Smooth muscle cell (in vitro differentiated cells): ENCODE measurements at regions not wholly inside any gene's neighbourhood (a gene's known extent, or its start where the extent isn't known, plus 50 kb on each side); places are given as distances from the start of the nearest gene placed in this dataset.

Experiments
- DNase-seq: peaks from one replicate; lab custom pipeline; 2025; ENCODE audit not compliant: unreplicated experiment; lab: John Stamatoyannopoulos, UW
- H2AFZ ChIP-seq: fragments of 200-600 bp; sonication (generic); 2 replicates; pipeline ENCODE4 v1.6.0; 2016; ENCODE audit warnings: antibody characterized with exemption, low read depth, mild to moderate bottlenecking
- H3F3A ChIP-seq: fragments of 200-600 bp; sonication (generic); 2 replicates; pipeline ENCODE4 v1.6.0; 2017; ENCODE audit warnings: antibody characterized with exemption, low read depth
- H3K27ac ChIP-seq: fragments of 200-600 bp; sonication (generic); 2 replicates; pipeline ENCODE4 v1.5.1; 2016; ENCODE audit warnings: low read depth, mild to moderate bottlenecking
- H3K27me3 ChIP-seq: fragments of 200-600 bp; sonication (generic); 2 replicates; pipeline ENCODE4 v1.6.1; 2016; ENCODE audit warnings: low read depth, mild to moderate bottlenecking
- H3K36me3 ChIP-seq: fragments of 200-600 bp; sonication (generic); 2 replicates; pipeline ENCODE4 v1.5.1; 2016; ENCODE audit warnings: low read depth
- H3K4me1 ChIP-seq: fragments of 200-600 bp; sonication (generic); 2 replicates; pipeline ENCODE4 v1.5.1; 2016; ENCODE audit warnings: low read depth
- H3K4me2 ChIP-seq: fragments of 200-600 bp; sonication (generic); 2 replicates; pipeline ENCODE4 v1.6.0; 2016; ENCODE audit warnings: mild to moderate bottlenecking
- H3K4me3 ChIP-seq: fragments of 200-600 bp; sonication (generic); 2 replicates; pipeline ENCODE4 v1.5.1; 2016; ENCODE audit warnings: mild to moderate bottlenecking
- H3K79me2 ChIP-seq: fragments of 200-600 bp; sonication (generic); 2 replicates; pipeline ENCODE4 v1.6.0; 2016; ENCODE audit warnings: low read depth, mild to moderate bottlenecking
- H3K9ac ChIP-seq: fragments of 200-600 bp; sonication (generic); 2 replicates; pipeline ENCODE4 v1.6.0; 2016; ENCODE audit warnings: low read depth
- H3K9me3 ChIP-seq: fragments of 200-600 bp; sonication (generic); replicated peaks from 2 replicates; pipeline ENCODE4 v1.5.1; 2016; ENCODE audit warnings: low read depth
- H4K20me1 ChIP-seq: fragments of 200-600 bp; sonication (generic); 2 replicates; pipeline ENCODE4 v1.6.0; 2016; ENCODE audit warnings: low read depth
- WGBS: methylation state at CpG from one replicate; pipeline ENCODE4 v1.1.7; 2016; ENCODE audit warnings: low lambda C conversion rate; 5-methylcytosine and 5-hydroxymethylcytosine counted together
- TF ChIP-seq, protein P1 (sequence below): fragments of 200-600 bp; sonication (generic); IDR thresholded peaks from 2 replicates; pipeline ENCODE4 v1.5.1; 2017; ENCODE audit warnings: borderline replicate concordance, mild to moderate bottlenecking, antibody characterized with exemption; ENCODE audit not compliant: insufficient read depth, poor library complexity, severe bottlenecking

DNA sequence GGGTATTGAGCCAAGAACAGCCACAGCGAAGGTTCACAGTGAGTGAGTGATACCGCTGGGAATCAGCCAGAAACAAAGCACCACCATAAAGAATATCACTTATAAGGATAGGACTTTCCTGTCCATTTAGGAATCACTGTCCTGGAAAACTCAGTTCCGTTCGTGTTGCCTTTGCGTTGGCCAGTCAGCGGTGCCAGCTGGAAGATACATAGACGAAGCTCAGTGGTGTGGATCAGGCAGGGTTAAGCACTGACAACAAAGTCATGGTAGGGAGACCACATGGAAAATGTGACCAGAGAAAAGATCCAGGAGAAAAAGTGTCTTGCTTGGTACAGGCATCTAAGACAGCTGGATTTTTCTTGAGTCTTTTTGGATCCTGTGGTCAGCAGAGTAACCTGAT is 579.7 kb upstream of the DPP6 start:
- no peak overlapping the region for H2AFZ ChIP-seq
- H3K27me3 ChIP-seq = no peaks in the 10 kb centered on the region
- H3K4me3 ChIP-seq = no peak overlapping the region
- H3K4me1 ChIP-seq = no peaks in the 10 kb centered on the region
- H4K20me1 ChIP-seq = no peaks in the 10 kb centered on the region
- no peak overlapping the region for H3K9ac ChIP-seq
- no peaks in the 10 kb centered on the region for H3K79me2 ChIP-seq
- H3K9me3 ChIP-seq = no peaks in the 10 kb centered on the region
- no peak for DNase-seq
- H3K27ac ChIP-seq = no peak overlapping the region
- 82% methylated on average over 7 of the region's 7 CpGs for WGBS
- no peak overlapping the region for H3K4me2 ChIP-seq
- H3K36me3 ChIP-seq = no peaks in the 10 kb centered on the region
- TF ChIP-seq, protein P1, sequence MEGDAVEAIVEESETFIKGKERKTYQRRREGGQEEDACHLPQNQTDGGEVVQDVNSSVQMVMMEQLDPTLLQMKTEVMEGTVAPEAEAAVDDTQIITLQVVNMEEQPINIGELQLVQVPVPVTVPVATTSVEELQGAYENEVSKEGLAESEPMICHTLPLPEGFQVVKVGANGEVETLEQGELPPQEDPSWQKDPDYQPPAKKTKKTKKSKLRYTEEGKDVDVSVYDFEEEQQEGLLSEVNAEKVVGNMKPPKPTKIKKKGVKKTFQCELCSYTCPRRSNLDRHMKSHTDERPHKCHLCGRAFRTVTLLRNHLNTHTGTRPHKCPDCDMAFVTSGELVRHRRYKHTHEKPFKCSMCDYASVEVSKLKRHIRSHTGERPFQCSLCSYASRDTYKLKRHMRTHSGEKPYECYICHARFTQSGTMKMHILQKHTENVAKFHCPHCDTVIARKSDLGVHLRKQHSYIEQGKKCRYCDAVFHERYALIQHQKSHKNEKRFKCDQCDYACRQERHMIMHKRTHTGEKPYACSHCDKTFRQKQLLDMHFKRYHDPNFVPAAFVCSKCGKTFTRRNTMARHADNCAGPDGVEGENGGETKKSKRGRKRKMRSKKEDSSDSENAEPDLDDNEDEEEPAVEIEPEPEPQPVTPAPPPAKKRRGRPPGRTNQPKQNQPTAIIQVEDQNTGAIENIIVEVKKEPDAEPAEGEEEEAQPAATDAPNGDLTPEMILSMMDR = no peak
- H3F3A ChIP-seq = no peaks in the 10 kb centered on the region

DNA sequence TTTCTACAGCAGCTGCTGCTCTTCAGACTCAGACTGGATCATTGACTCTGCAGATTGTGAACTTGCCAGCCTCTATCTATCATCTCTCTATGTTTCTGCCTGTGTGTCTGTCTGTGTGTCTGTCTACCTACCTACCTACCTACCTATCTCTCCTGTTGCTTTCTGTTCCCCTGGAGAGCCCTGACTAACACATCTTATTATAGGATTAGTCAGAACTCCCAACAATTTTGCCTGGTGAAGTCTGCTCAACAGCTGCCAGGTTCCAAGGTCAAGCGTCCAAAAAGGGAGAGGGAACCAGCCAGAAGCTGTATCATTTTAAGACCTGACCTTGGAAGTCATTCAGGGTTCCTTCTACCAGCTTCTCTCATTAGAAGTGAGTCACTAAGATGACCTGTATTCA is 579.0 kb upstream of the DPP6 start:
- Histone ChIP-seq H4K20me1 (no peaks in the 10 kb centered on the region), H2AFZ (no peak overlapping the region), H3K27ac (no peak overlapping the region), H3K27me3 (no peaks in the 10 kb centered on the region), H3F3A (no peaks in the 10 kb centered on the region), H3K9ac (no peak overlapping the region), H3K4me2 (no peak overlapping the region), H3K9me3 (no peaks in the 10 kb centered on the region), H3K4me1 (no peaks in the 10 kb centered on the region), H3K79me2 (no peaks in the 10 kb centered on the region), H3K4me3 (no peak overlapping the region), H3K36me3 (no peaks in the 10 kb centered on the region)
- 59% methylated on average over 1 of the region's 1 CpG for WGBS
- DNase-seq = no peak
- TF ChIP-seq, protein P1 = no peak

DNA sequence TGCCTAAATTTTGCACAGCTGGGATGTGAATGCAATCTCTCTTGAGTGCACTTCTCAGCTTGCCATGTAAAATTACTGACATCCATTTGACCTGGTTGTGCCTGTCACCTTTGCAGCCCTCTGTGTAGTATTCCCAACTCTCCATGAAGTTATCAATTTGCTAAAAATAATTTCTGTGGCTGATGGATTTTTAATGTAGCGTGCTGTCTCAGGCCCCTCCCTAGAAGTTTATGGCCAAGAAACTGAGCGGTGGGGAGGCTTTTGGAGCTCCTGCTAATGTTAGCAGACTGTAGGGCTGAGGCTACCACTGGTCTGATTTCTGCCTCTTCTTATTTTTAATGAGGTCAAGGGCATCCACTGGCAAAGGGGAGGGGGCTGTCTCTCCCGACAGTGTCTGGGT is 577.0 kb upstream of the DPP6 start:
- Histone ChIP-seq H4K20me1 (no peaks in the 10 kb centered on the region), H3K4me2 (no peak overlapping the region), H3K4me1 (no peaks in the 10 kb centered on the region), H3K27ac (no peak overlapping the region), H3K36me3 (no peaks in the 10 kb centered on the region), H3K79me2 (no peaks in the 10 kb centered on the region), H3K4me3 (no peak overlapping the region), H3K9me3 (peaks cover 2% of the 10 kb centered on the region), H3K27me3 (no peaks in the 10 kb centered on the region), H3F3A (no peaks in the 10 kb centered on the region), H2AFZ (no peak overlapping the region), H3K9ac (no peak overlapping the region)
- WGBS = 73% methylated on average over 3 of the region's 3 CpGs
- TF ChIP-seq, protein P1 = no peak
- no peak for DNase-seq

DNA sequence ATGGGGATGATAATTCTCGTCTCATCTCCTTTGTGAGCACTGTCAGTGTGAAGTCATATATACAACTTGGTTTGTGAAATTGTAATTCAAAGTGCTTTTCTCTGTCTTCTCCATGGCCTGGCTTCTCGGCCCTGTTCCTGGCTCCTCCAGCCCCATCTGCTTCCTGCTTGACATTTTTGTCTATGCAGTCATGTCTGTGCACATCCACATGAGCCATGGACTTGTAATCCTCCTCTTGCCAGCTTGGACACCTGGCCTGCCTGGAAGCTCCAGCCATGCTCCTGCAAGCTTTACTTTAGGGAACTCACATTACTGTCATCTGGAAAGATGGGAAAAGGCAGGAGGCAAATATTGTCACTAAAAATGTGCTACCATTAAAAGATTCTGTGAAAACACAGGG is 576.0 kb upstream of the DPP6 start:
- Histone ChIP-seq H3K9ac (no peak overlapping the region), H2AFZ (no peak overlapping the region), H3F3A (no peaks in the 10 kb centered on the region), H3K79me2 (no peaks in the 10 kb centered on the region), H3K27me3 (no peaks in the 10 kb centered on the region), H3K36me3 (no peaks in the 10 kb centered on the region), H3K4me3 (no peak overlapping the region), H3K4me2 (no peak overlapping the region), H3K27ac (no peak overlapping the region), H3K9me3 (peaks cover 4% of the 10 kb centered on the region), H3K4me1 (no peaks in the 10 kb centered on the region), H4K20me1 (no peaks in the 10 kb centered on the region)
- no peak for DNase-seq
- 82% methylated on average over 2 of the region's 2 CpGs for WGBS
- TF ChIP-seq, protein P1 = no peak
